HK-2 (cell line): ENCODE measurements at regions not wholly inside any gene's neighbourhood (a gene's known extent, or its start where the extent isn't known, plus 50 kb on each side); places are given as distances from the start of the nearest gene placed in this dataset.
"Not testable (repeated sequence)": the region's sequence is repeated elsewhere in the genome, so short reads cannot be mapped to it uniquely, and the experiment has no call there.

ENCODE experiments used
- DNase-seq: peaks from one replicate; pipeline ENCODE4 v3.0.0-alpha.2; 2018; ENCODE audit not compliant: unreplicated experiment

DNA sequence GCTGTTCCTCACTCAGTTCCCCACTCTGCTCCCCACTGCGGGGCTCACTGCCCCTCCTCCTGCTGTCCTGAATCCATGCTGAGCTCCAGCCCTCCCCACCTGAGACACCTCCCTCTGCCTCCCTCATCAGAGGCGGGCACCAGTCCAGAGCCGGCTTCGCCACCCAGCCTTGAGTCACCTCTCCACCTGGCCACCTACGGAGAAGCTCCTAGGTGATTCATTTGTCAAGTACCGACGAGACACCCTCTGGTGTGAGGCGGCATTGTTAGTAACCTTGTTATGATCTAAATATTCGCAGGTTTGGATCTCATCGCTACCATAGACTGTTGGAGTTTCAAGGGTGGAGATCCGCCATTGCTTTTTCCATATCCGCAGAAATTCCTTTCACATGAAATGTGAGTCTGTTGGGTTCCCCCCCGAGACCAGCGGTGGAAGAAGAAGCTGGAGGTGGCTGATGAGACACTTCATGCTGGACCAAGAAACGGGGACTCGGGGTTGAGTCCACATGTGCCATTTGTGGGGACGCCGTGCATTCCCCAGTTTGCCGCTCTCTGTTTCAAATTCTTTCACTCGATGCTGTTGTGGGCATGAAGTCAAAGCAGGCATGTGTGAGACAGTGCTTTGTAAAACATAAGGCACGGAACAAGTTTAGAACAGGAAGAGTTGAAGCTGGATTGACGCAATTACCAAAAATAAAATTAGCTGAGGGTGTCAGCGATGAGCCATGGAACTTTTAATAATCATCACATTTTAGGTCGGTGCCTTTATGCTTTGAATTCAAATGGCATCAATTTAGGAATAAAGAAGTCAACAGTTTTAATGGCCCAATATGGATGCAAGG lies 259.8 kb upstream of the HDAC4 start:
- DNase-seq, result no peak

DNA sequence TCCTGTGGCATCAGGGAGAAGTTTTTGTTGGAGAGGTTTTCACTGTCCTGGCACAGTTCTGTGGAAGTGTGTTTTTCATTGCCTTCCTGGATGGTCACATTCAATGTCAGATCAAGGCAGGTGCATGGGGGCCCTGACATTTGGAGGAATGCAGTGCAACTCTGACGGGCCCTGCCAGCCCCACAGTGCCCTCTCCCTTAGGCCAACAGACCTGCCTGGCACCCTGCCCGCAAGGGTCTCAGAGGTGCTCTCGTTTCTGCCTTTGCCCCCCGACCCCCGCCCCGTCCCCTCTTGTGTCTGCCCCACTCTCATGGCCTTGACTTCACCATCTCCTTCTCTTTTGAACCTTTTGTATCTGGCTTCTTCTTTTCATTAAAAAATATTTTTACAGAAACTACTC lies 257.2 kb upstream of the HDAC4 start:
- DNase-seq, result no peak

DNA sequence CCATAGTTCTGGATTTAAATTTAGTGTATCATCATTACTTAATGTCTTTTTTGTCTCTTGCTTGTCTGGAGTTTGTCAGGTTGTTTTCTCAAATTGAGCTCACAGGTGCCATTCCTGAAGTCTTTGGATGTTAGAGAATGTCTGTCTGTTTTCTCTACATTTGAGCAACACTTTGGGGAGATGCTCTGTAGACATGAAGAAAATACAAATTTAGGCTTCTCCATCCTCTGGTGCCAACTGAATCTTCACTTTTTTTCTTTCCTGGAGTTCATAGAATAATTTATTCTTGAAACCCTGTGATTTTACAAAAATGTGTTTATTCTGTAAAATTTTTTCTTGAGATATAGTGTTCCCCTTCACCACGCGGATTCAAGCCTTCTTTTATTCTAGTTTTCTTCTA lies 256.4 kb upstream of the HDAC4 start:
- DNase-seq, result no peak

DNA sequence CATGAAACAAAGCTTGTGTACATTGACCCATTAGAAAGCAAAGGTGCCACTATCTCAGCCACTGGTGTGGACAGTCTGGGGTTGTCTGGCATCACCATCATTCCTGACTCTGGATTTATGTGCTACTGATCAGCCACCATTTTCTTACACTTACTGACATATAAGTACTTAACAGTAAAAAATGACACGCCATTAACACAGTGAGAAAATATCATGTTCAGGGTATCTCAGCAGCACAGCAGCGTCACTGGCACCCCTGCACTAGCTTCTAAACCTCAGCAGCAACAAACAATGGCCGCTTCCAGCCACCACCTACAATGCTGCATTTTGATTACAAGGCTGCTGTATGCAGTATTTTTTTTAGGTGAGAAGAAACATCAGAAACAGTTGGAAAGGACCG lies 253.4 kb upstream of the HDAC4 start:
- DNase-seq, result no peak

DNA sequence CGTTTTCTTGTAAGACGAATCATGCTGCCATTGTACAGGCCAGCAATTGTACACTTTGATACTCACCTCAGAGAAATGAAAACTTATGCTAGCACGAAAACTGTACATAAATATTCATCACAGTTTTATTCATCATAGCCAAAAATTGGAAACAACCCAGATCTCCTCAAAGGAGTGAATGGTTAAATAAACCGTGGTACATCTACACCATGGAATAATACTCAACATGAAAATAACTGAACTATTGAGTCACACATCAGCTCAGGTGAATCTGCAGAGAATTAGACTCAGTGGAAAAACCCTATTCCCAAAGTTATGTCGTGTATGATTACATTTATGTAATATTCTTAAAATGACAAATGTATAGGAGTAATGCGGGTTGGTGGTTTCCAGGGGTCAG lies 251.0 kb upstream of the HDAC4 start:
- DNase-seq, result no peak

DNA sequence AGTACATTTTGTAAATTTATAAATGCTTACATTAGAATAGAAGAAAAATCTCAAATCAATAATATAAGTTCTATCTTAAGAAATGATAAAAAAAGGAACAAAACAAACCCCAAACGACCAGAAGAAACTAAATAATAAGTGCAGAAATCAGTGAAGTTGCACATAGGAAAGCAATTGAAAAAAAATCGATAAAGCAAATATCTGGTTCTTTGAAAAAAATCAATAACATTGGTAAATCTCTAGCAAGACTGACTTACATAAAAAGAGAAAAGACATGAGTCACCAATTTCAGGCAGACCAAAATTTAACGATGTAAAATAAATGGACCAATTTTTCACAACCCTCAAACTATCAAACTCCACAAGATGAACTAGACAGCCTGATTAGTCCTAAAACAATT lies 249.9 kb upstream of the HDAC4 start:
- no peak for DNase-seq

DNA sequence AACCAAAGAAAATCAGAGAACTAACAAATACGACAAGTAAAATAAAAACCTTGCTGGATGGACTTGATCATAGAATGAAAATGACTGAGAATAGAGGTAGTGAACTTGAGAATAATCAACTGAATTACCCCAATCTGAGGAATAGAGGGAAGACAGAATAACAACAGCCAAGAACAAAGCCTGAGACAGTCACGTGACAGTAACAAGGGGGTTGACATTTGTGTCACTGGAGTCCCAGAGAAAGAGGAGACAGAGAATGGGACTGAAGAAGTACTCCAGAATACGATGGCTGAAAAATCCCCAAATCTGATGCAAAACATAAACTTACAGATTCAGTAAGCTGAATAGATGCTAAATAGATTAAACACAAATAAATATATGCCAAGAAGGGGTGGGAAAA lies 248.5 kb upstream of the HDAC4 start:
- no peak for DNase-seq

DNA sequence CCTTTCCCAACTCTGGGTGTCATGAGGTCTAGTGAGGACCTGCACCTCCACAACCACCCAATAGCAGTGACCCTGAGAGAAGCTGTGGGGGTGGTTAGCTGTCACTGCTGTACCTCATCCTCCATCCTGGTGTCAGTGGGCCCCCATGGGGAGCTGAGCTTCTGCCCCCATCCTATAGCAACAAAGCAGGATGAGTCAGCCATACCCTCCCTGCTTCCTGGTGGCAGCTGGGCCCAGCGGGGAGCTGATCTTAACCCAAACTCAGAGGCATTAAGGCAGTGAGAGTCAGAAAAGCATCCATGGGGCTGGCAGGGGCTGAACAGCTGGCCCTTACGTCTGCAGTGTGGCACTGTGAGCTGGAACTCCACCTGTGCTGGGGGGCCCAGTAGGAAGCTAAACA lies 247.8 kb upstream of the HDAC4 start:
- no peak for DNase-seq

DNA sequence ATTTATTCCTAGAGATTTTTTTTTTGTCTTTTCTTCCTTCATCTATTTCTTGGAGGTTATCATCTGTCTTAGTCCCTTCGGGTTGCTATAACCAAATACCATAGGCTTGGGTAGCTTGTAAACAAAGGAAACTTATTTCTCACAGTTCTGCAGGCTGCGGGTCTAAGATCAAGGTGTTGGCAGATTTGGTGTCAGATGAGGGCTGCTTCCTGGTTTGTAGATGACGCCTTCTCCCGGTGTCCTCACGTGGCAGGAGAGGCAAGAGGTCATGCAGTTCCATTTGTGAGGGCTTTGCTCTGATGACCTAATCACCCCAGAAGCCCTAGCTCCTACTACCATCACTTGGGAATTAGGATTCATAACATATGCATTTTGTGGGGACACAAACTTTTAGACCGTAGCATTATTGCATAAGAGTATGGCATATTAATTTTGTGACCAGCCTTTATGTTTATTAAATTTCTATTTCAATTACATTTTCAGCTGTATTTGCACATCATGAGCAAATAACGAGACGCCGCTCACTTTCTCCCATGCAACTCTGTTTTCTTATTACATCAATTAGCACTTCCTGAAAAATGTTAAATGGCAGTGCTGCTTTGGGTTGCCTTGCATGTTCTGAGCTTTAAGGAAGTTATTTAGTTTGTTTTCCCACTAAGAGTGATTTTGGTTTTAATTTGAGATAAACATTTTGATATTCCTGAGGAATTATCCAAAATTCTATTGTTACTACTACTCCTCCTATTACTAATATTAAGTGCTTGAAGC lies 246.4 kb upstream of the HDAC4 start:
- DNase-seq, result no peak

DNA sequence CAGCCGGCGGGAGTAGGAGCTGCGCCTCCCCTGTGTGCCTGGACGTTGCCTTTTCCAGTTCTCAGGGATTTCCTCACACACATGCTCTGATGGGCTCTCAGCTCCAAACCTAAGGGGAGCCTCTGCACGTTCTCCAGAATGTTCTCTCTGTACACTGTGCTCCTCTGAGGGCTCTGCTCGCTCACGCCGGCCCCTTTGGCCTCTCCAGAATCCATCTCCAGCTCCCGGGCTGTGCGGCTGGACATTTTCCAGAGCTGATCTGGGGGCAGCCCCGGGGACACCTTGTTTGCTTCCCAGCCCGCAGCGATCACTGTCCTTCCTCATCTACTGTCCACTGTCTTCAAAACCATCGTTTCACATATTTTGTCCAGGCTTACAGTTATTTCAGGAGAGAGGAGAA lies 245.4 kb upstream of the HDAC4 start:
- no peak for DNase-seq

DNA sequence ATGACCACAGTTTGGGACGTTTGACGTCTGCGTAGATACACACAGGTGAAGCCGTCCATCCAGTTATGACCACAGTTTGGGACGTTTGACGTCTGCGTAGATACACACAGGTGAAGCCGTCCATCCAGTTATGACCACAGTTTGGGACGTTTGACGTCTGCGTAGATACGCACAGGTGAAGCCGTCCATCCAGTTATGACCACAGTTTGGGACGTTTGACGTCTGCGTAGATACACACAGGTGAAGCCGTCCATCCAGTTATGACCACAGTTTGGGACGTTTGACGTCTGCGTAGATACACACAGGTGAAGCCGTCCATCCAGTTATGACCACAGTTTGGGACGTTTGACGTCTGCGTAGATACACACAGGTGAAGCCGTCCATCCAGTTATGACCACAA lies 243.8 kb upstream of the HDAC4 start:
- DNase-seq, result not testable (repeated sequence)

DNA sequence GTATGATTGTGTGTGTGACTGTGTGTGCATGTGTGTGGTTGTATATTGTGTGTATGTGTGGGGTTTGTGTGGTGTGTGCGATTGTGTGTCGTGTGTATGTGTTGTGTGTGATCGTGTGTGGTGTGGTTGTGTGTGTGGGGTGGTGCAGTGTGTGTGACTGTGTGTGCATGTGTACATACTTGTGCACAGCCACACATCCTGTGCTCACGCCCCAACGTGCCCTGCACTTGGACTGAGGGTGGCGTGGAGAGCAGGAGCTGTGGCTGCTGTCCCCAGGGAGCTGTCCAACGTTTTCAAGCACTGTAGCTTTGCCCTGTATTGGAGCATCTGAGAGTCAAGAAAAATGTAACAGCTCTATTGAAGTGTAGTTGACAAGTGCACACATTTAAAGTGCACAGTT lies 243.2 kb upstream of the HDAC4 start:
- no peak for DNase-seq

DNA sequence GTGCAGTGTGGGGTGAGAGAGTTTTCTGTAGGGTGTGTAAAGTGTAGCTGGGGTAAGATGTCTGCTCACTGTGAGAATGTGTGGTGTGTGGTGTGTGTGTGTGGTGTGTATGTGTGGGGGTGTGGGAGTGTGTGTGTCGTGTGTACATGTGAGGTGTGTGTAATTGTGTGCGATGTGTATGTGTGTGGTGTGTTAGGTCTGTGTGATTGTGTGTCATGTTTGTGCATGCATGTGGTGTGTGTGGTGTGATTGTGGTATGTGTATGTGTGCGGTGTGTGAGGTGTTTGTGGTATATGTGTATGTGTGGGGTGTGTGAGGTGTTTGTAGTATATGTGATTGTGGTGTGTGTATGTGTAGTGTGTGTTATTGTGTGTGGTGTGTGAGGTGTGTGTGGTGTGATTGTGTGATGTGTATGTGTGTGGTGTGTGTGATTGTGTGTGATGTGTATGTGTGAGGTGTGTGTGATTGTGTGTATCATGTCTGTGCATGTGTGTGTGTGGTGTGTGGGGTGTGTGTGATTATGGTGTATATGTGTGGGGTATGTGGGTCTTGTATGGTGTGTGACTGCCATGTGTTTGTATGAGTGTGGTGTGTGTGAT lies 241.7 kb upstream of the HDAC4 start:
- no peak for DNase-seq

DNA sequence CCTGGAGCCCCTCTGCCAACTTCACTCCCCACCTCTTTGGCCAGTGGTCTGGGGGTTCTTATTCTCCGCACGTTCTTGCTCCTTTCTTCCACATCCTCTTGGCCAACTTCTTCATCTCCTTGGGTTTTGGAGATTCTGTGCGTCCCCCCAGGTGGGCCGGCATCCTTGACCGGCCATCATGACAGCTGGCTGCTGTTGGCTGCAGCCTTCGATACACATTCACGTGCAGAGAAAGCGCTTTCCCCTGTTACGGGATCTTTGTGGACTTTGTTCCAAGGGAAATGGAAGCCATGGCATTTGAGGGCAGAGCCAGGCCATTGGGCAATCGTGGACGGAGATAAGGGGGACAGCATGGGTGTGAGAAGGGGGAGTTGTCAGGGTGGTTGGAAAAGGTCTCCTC lies 241.1 kb upstream of the HDAC4 start:
- DNase-seq, result not testable (repeated sequence)

DNA sequence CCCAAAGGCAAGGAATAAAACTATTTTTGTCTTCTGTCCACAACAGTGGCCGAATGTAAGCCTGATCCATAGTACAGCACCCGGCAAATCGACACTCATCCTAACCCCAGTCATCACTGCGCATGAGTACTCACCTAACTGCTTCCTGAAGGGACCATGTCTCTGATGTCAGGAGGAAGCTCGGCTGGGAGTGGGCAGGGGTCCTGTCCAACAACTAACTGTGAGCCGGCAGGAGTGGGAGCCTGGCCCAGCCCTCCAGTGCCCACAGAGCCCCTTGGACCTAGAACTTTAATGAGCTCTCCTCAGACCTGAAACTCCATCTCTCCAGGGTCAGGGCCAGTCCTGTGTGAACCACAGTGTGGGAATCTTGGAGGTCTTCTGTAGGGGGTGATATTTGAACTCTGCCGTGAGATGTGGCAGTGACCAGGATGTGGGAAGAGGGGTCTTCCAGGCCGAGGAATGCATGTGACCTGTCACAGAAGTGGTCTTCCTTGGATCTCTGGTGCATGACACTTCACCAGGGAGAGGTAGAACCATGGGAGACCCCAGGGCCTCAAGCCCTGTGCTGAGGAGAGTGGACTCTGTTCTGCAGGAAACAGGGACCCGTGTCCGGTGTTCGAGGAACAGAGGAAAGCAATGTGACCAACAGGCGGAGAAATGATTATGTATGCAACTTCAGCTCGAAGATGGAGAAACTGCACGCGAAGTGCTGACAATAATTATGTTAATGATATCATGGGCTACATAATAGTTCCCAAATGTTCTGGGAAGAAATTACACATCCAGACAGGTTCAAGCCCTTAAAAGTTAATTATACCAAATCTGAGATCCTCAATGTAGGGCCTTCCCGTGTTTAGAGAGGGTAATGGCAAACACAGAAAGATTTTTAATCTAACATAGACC lies 240.1 kb upstream of the HDAC4 start:
- no peak for DNase-seq

DNA sequence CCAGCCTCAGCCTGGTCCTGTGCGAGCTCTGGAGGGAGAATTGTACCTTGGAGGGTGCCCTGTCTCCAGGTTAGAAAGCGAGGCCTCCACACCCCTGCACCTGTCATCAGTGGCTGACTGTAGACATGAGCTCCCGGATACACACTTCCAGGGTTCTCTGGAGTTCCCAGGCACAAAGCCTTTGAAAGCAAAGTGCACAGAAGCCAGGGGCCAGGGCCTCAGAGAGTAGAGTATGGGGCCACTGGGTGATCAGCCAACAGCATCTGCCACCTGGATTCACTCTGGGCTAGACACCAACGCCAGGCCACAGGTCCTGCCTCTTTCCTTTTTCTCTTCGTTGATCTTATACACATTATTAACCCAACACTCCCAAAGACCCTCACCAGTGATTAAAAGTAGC lies 239.4 kb upstream of the HDAC4 start:
- DNase-seq, result no peak

DNA sequence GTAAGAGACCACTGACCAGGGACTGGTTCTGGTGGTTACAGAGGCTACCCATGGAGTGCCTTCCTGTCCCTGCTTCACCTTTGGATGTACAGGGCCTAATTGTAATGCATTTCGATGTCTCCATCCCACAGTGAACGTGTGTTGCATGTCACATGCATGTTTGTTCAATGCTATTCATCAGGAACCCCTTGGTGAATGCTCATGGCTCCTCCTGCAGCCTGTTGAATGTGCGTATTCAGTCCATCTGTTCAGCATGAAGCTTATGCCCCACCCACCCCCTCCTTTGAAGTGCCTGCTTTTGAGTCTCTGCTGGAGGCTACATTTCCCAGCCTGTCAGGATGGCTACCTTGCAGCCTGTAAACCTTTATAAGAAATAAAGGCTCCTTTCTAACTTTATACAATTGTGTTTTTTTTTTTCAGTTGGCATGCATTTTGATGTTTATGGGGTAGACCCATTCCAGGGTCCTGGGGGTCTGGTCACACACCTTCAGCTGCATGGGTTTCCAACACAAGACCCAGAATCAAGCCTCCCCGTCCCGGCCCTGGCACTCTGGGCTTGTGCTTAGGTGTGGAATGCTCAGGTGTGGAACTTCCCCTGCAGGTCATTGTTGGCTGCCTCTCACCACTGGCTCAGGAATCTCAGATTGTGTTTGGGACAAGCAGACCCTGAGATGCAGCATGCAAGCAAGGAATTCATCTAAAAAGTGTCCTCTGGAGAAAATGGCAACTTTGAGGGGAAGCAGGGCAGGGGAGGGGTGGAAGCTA lies 238.8 kb upstream of the HDAC4 start:
- no peak for DNase-seq

DNA sequence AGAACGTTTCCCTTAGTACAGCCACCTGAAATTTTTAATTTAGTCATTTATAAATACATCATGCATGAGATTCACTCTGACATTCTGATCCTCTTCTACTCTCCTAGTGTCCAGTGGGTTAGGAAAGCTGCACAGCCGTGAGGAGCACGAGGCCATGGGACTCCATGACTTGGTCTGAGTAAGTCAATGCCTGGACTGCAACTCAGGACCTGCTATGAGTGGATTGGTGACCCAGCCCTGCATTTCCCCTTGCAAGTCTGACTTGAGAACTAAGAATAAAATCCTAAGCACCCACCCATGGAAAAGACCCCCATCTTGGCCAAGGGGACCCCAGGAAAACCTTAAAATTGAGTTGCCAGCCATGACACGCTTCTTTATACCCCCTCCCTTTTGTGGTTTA lies 237.6 kb upstream of the HDAC4 start:
- no peak for DNase-seq

DNA sequence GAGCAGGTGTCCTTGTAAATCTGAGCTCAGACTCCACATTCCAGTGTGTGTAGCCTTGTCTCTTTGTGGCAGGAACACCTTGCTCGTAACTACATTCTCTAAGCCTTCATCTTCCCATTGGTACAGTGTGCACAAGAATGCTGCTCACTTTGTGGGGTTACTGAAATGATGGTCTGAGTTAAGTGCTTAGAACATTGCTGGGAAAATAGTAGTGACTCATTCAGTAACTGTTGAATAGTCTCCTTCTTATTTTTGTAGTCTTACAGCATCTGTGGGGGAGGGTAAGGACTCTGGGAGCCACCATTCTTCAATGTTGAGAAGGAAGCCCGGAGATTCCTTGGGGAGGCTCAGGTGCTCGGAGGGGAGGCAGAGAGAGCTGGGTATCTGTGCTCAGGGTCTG lies 236.0 kb upstream of the HDAC4 start:
- no peak for DNase-seq

DNA sequence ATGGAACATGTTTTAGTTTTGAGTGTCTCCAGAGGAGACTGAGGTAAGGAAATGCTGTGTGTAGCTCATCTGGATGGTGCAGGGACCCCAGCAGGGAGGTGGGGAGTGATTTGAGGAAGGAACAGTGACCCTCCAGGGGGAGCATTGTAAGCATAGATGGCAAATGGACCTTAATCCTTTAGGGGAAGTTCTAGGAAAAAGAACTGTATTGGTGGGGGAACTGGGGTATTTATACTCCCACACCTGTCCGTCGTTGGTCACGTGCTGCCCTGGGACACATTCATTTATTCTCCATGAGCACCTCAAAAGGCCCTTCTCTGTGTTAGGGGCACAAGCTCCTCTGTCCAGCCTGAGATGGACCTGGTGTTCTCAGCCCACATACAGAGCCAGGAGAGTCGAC lies 233.9 kb upstream of the HDAC4 start:
- DNase-seq, result no peak

DNA sequence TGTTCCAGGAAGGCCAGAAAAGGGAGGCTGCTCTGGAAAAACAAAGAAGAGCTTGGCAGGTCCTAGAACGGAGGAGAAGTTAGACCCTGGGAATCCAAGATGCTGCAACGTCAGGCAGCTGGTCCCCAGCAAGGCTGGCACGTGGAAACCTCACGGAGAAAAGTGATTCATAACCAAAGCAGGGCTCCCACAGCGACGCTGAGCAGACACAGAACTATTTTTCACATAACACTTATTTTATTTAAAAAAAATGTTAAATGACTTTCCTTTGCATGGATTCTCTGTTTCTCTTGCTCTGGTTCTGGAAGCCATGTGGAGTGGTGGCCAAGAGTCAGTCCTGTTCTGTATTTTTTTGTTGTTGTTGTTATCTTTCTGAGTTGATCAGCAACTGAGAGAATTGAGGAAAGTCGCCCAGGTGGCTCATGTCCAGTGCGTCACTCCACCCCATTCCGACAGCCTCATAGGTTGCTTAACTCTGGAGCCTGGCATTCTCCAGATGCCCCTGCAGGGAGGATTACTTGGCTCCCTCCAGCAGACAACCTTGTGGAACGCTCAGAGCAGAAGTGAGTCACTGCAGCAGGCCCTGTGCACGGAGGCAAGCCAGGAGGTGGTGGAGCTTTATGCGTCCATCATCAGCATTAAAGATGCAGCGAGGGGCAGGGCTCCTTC lies 229.9 kb upstream of the HDAC4 start:
- DNase-seq, result no peak
